ENCODE measurements at regions not wholly inside any gene's neighbourhood (a gene's known extent, or its start where the extent isn't known, plus 50 kb on each side); places are given as distances from the start of the nearest gene placed in this dataset.
A peak's percentile ranks its signal among the peaks of the same experiment; 100 is the strongest.

- DNase-seq = no peak
- no peaks in the 10 kb centered on the region for H3K9me3 ChIP-seq (ENCODE audit: low read length)
- no peak overlapping the region for H3K27ac ChIP-seq (ENCODE audit: low read depth, low read length)
- Mint-ChIP-seq H3K27me3 (peaks cover 2 to 15% of the 10 kb centered on the region in 2 donors), H3K27ac (no peak overlapping the region), H3K4me3 (no peak overlapping the region), H3K36me3 (no peaks in the 10 kb centered on the region), H3K4me1 (peaks cover 0 to 6% (median 2%) of the 10 kb centered on the region in 3 donors), H3K9me3 (no peaks in the 10 kb centered on the region)
- POLR2A ChIA-PET = no interaction called here
- no peak overlapping the region for H3K4me3 ChIP-seq (ENCODE audit: low read length)
- peaks cover 4% of the 10 kb centered on the region for H3K4me1 ChIP-seq (ENCODE audit: insufficient read depth, low read length)
- no peaks in the 10 kb centered on the region for H3K27me3 ChIP-seq (ENCODE audit: insufficient read depth, low read length, poor library complexity, severe bottlenecking)
- CTCF ChIA-PET = interaction anchor here (3.2 kb wide), 1 partner anchor 209 kb away, joined by 15 read pairs; no protein-coding TSS in a partner anchor
- H3K36me3 ChIP-seq (ENCODE audit: insufficient read depth, low read length) = no peaks in the 10 kb centered on the region
Observed at GRCh38 chr6:166779963-166780683, 153.1 kb upstream of the RPS6KA2 start.

GRCh38 chr6:166779381-166779780 is 152.3 kb upstream of the RPS6KA2 start:
- Mint-ChIP-seq H3K4me3 (no peak overlapping the region), H3K27ac (no peak overlapping the region), H3K4me1 (peaks cover 0 to 6% (median 2%) of the 10 kb centered on the region in 3 donors), H3K36me3 (no peaks in the 10 kb centered on the region), H3K9me3 (no peaks in the 10 kb centered on the region), H3K27me3 (peaks cover 2 to 15% of the 10 kb centered on the region in 2 donors)
- Histone ChIP-seq H3K9me3 (ENCODE audit: low read length) (no peaks in the 10 kb centered on the region), H3K4me3 (ENCODE audit: low read length) (no peak overlapping the region), H3K27me3 (ENCODE audit: insufficient read depth, low read length, poor library complexity, severe bottlenecking) (no peaks in the 10 kb centered on the region), H3K36me3 (ENCODE audit: insufficient read depth, low read length) (no peaks in the 10 kb centered on the region), H3K4me1 (ENCODE audit: insufficient read depth, low read length) (peaks cover 4% of the 10 kb centered on the region), H3K27ac (ENCODE audit: low read depth, low read length) (no peak overlapping the region)
- ChIA-PET POLR2A (no interaction called here), CTCF (no interaction called here)
- DNase-seq = no peak

- no peaks in the 10 kb centered on the region for H3K27me3 ChIP-seq (ENCODE audit: insufficient read depth, low read length, poor library complexity, severe bottlenecking)
- ChIA-PET POLR2A (no interaction called here), CTCF (interaction anchor here (0.6 to 1.4 kb wide), 3 partner anchors 9 to 211 kb away, joined by 3 read pairs; no protein-coding TSS in a partner anchor)
- no peaks in the 10 kb centered on the region for H3K9me3 Mint-ChIP-seq
- no peak for DNase-seq
- no peaks in the 10 kb centered on the region for H3K36me3 ChIP-seq (ENCODE audit: insufficient read depth, low read length)
- H3K36me3 Mint-ChIP-seq = no peaks in the 10 kb centered on the region
- H3K27ac ChIP-seq (ENCODE audit: low read depth, low read length) = no peak overlapping the region
- peaks cover 0 to 6% (median 2%) of the 10 kb centered on the region in 3 donors for H3K4me1 Mint-ChIP-seq
- no peak overlapping the region for H3K4me3 Mint-ChIP-seq
- peaks cover 4% of the 10 kb centered on the region for H3K4me1 ChIP-seq (ENCODE audit: insufficient read depth, low read length)
- peaks cover 2 to 16% of the 10 kb centered on the region in 2 donors for H3K27me3 Mint-ChIP-seq
- H3K27ac Mint-ChIP-seq = no peak overlapping the region
- H3K9me3 ChIP-seq (ENCODE audit: low read length) = no peaks in the 10 kb centered on the region
- H3K4me3 ChIP-seq (ENCODE audit: low read length) = no peak overlapping the region
Observed at GRCh38 chr6:166778776-166779175, 151.7 kb upstream of the RPS6KA2 start.

GRCh38 chr6:166778046-166778445 is 151.0 kb upstream of the RPS6KA2 start:
- no peak overlapping the region for H3K4me3 Mint-ChIP-seq
- Histone ChIP-seq H3K27ac (ENCODE audit: low read depth, low read length) (no peak overlapping the region), H3K9me3 (ENCODE audit: low read length) (no peaks in the 10 kb centered on the region), H3K36me3 (ENCODE audit: insufficient read depth, low read length) (no peaks in the 10 kb centered on the region), H3K27me3 (ENCODE audit: insufficient read depth, low read length, poor library complexity, severe bottlenecking) (no peaks in the 10 kb centered on the region), H3K4me1 (ENCODE audit: insufficient read depth, low read length) (peaks cover 4% of the 10 kb centered on the region), H3K4me3 (ENCODE audit: low read length) (no peak overlapping the region)
- H3K27me3 Mint-ChIP-seq = peaks cover 4 to 23% of the 10 kb centered on the region in 2 donors
- no peaks in the 10 kb centered on the region for H3K36me3 Mint-ChIP-seq
- H3K9me3 Mint-ChIP-seq = no peaks in the 10 kb centered on the region
- POLR2A ChIA-PET = no interaction called here
- DNase-seq = no peak
- CTCF ChIA-PET = interaction anchor here (0.6 to 1.4 kb wide), 4 partner anchors 8 to 212 kb away, joined by 3 read pairs; no protein-coding TSS in a partner anchor
- peaks cover 0 to 6% (median 2%) of the 10 kb centered on the region in 3 donors for H3K4me1 Mint-ChIP-seq
- H3K27ac Mint-ChIP-seq = no peak overlapping the region

- peaks cover 0 to 6% (median 2%) of the 10 kb centered on the region in 3 donors for H3K4me1 Mint-ChIP-seq
- no peak for DNase-seq
- ChIA-PET POLR2A (no interaction called here), CTCF (interaction anchor here (1.3 kb wide), 1 partner anchor 211 kb away, joined by 3 read pairs; no protein-coding TSS in a partner anchor)
- no peaks in the 10 kb centered on the region for H3K9me3 ChIP-seq (ENCODE audit: low read length)
- peaks cover 4 to 31% of the 10 kb centered on the region in 2 donors for H3K27me3 Mint-ChIP-seq
- no peak overlapping the region for H3K27ac ChIP-seq (ENCODE audit: low read depth, low read length)
- no peaks in the 10 kb centered on the region for H3K36me3 Mint-ChIP-seq
- no peaks in the 10 kb centered on the region for H3K27me3 ChIP-seq (ENCODE audit: insufficient read depth, low read length, poor library complexity, severe bottlenecking)
- no peak overlapping the region for H3K4me3 Mint-ChIP-seq
- no peak overlapping the region for H3K4me3 ChIP-seq (ENCODE audit: low read length)
- H3K36me3 ChIP-seq (ENCODE audit: insufficient read depth, low read length) = no peaks in the 10 kb centered on the region
- peaks cover 4% of the 10 kb centered on the region for H3K4me1 ChIP-seq (ENCODE audit: insufficient read depth, low read length)
- H3K27ac Mint-ChIP-seq = no peak overlapping the region
- no peaks in the 10 kb centered on the region for H3K9me3 Mint-ChIP-seq
Observed at GRCh38 chr6:166777096-166777630, 150.1 kb upstream of the RPS6KA2 start.

GRCh38 chr6:166776571-166776970 is 149.5 kb upstream of the RPS6KA2 start:
- H3K4me3 Mint-ChIP-seq = no peak overlapping the region
- no peaks in the 10 kb centered on the region for H3K9me3 ChIP-seq (ENCODE audit: low read length)
- ChIA-PET CTCF (interaction anchor here (1.3 to 4.1 kb wide), 3 partner anchors 10 to 213 kb away, joined by 3 to 36 read pairs (median 12); no protein-coding TSS in a partner anchor), POLR2A (no interaction called here)
- H3K27ac ChIP-seq (ENCODE audit: low read depth, low read length) = no peak overlapping the region
- peaks cover 4 to 37% of the 10 kb centered on the region in 2 donors for H3K27me3 Mint-ChIP-seq
- H3K36me3 Mint-ChIP-seq = no peaks in the 10 kb centered on the region
- H3K36me3 ChIP-seq (ENCODE audit: insufficient read depth, low read length) = no peaks in the 10 kb centered on the region
- H3K4me1 Mint-ChIP-seq = peaks cover 0 to 6% (median 2%) of the 10 kb centered on the region in 3 donors
- no peak for DNase-seq
- H3K27me3 ChIP-seq (ENCODE audit: insufficient read depth, low read length, poor library complexity, severe bottlenecking) = no peaks in the 10 kb centered on the region
- H3K4me1 ChIP-seq (ENCODE audit: insufficient read depth, low read length) = peaks cover 4% of the 10 kb centered on the region
- H3K4me3 ChIP-seq (ENCODE audit: low read length) = no peak overlapping the region
- no peaks in the 10 kb centered on the region for H3K9me3 Mint-ChIP-seq
- no peak overlapping the region for H3K27ac Mint-ChIP-seq

- H3K36me3 ChIP-seq (ENCODE audit: insufficient read depth, low read length) = no peaks in the 10 kb centered on the region
- H3K4me3 ChIP-seq (ENCODE audit: low read length) = no peak overlapping the region
- CTCF ChIA-PET = interaction anchor here (0.7 to 4.1 kb wide), 15 partner anchors 9 to 375 kb away, joined by 3 to 36 read pairs (median 4); no protein-coding TSS in a partner anchor
- DNase-seq = no peak
- H3K27me3 Mint-ChIP-seq = peaks cover 4 to 43% of the 10 kb centered on the region in 2 donors
- H3K27ac Mint-ChIP-seq = no peak overlapping the region
- no peaks in the 10 kb centered on the region for H3K36me3 Mint-ChIP-seq
- POLR2A ChIA-PET = no interaction called here
- H3K4me1 ChIP-seq (ENCODE audit: insufficient read depth, low read length) = peaks cover 4% of the 10 kb centered on the region
- H3K4me3 Mint-ChIP-seq = no peak overlapping the region
- H3K27ac ChIP-seq (ENCODE audit: low read depth, low read length) = no peak overlapping the region
- H3K4me1 Mint-ChIP-seq = peaks cover 0 to 6% (median 2%) of the 10 kb centered on the region in 3 donors
- H3K9me3 ChIP-seq (ENCODE audit: low read length) = no peaks in the 10 kb centered on the region
- no peaks in the 10 kb centered on the region for H3K27me3 ChIP-seq (ENCODE audit: insufficient read depth, low read length, poor library complexity, severe bottlenecking)
- H3K9me3 Mint-ChIP-seq = no peaks in the 10 kb centered on the region
Observed at GRCh38 chr6:166775923-166776220, 148.8 kb upstream of the RPS6KA2 start.

- Mint-ChIP-seq H3K36me3 (no peaks in the 10 kb centered on the region), H3K9me3 (no peaks in the 10 kb centered on the region), H3K4me1 (peaks cover 0 to 6% (median 2%) of the 10 kb centered on the region in 3 donors), H3K27ac (no peak overlapping the region), H3K27me3 (peaks cover 4 to 48% of the 10 kb centered on the region in 2 donors), H3K4me3 (no peak overlapping the region)
- peak; percentile 40 to 78 (median 59) for DNase-seq
- Histone ChIP-seq H3K4me3 (ENCODE audit: low read length) (no peak overlapping the region), H3K36me3 (ENCODE audit: insufficient read depth, low read length) (no peaks in the 10 kb centered on the region), H3K9me3 (ENCODE audit: low read length) (no peaks in the 10 kb centered on the region), H3K27ac (ENCODE audit: low read depth, low read length) (no peak overlapping the region), H3K4me1 (ENCODE audit: insufficient read depth, low read length) (peaks cover 4% of the 10 kb centered on the region), H3K27me3 (ENCODE audit: insufficient read depth, low read length, poor library complexity, severe bottlenecking) (no peaks in the 10 kb centered on the region)
- ChIA-PET POLR2A (no interaction called here), CTCF (interaction anchor here (0.6 to 4.1 kb wide), 37 partner anchors 8 to 576 kb away, joined by 3 to 36 read pairs (median 3); partner anchors contain the start of genes RNASET2 and UNC93A)
Observed at GRCh38 chr6:166775180-166775922, 148.3 kb upstream of the RPS6KA2 start.

All from CD8-positive, alpha-beta memory T cell (primary cell).